Body of pancreas (tissue), 4 donors: ENCODE measurements at regions not wholly inside any gene's neighbourhood (a gene's known extent, or its start where the extent isn't known, plus 50 kb on each side); places are given as distances from the start of the nearest gene placed in this dataset.

Experiments
- ATAC-seq: fragments of 150-250 bp; one replicate; pipeline ENCODE4 v1.9.1; 2016
- DNase-seq, 4 donors: peaks; one replicate each; pipeline ENCODE4 v3.0.0-alpha.2; 2019
- H3K27ac ChIP-seq, 4 donors: fragments of 200-600 bp; sonication (generic); 1 replicate in 3 of 4; 2 replicates in 1 of 4; pipeline versions ENCODE4 v1.5.1 to v1.6.1; 2016 to 2019; ENCODE audit warnings: mild to moderate bottlenecking in 1 of 4, mixed read lengths in 1 of 4, moderate library complexity in 1 of 4
- H3K27me3 ChIP-seq, 2 donors: fragments of 200-600 bp; sonication (generic); one replicate each; pipeline ENCODE4 v1.6.0; 2016; ENCODE audit warnings: mild to moderate bottlenecking in 1 of 2
- H3K36me3 ChIP-seq, 2 donors: fragments of 200-600 bp; sonication (generic); replicated peaks in 1 of 2; 2 replicates each; pipeline ENCODE4 v1.5.1; 2016; ENCODE audit warnings: low read depth in 2 of 2; ENCODE audit not compliant: insufficient read depth in 1 of 2
- H3K4me1 ChIP-seq: fragments of 200-600 bp; sonication (generic); one replicate; pipeline ENCODE4 v1.6.0; 2016
- H3K4me3 ChIP-seq, 2 donors: fragments of 200-600 bp; sonication (generic); 1 replicate in 1 of 2; 2 replicates in 1 of 2; pipeline ENCODE4 v1.5.1; 2016 to 2019
- H3K9me3 ChIP-seq, 3 donors: fragments of 200-600 bp; sonication (generic); 1 replicate in 2 of 3; 2 replicates in 1 of 3; pipeline ENCODE4 v1.5.1; 2016
- POLR2A ChIP-seq, 3 donors: fragments of 450-650 bp; IDR thresholded peaks; one replicate each; pipeline ENCODE4 v1.6.1; 2016; ENCODE audit warnings: antibody characterized with exemption in 3 of 3, mild to moderate bottlenecking in 2 of 3
- WGBS, 2 donors: methylation state at CpG; one replicate each; pipeline ENCODE4 v1.1.5; 2017; 5-methylcytosine and 5-hydroxymethylcytosine counted together
- intact Hi-C: fragments of 100-400 bp; cut with DNase I; formaldehyde crosslinking; loops from one replicate; pipeline ENCODE4 v1.15.1; 2023
- TF ChIP-seq, protein P1 (sequence below), 7 experiments: fragments of 450-650 bp in 4 of 7; fragments of 200-600 bp in 3 of 7; sonication (generic) in 3 of 7; IDR thresholded peaks; one replicate each; pipeline ENCODE4 v1.5.1; 2016 to 2019; ENCODE audit warnings: antibody characterized with exemption in 7 of 7

DNA sequence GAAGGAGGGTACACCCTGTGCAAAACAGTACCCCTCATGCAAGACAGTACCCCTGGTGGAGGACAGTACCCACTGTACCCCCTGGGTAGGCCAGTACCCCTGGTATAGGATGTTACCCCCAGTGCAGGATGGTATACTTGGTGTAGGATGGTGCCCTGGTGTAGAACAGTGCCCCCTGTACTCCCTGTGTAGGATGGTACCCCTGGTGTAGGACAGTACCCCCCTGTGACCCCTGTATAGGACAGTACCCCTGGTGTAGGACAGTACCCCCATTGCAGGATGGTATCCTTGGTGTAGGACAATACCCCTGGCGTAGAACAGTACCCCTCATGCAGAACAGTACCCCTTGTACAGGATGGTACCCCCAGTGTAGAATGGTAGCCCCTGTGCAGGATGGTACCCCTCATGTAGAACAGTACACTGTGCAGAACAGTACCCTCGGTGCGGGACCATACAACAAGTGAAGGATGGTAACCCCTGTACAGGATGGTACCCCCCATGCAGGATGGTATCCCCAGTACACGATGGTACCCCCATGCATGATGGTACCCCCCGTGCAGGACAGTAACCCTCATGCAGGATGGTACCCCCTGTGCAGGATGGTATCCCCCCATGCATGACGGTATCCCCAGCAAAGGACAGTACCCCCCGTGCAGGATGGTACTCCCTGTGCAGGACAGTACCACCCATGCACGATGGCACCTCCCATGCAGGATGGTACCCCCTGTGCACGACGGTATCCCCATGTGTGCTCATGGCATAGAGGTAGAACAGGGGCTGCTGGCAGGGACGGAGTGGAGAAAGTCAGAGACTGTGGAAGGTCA lies 248.0 kb downstream of the DCDC2C start:
- TF ChIP-seq POLR2A (IDR thresholded peaks at IDR 0.05) = no peak
- TF ChIP-seq, protein P1, sequence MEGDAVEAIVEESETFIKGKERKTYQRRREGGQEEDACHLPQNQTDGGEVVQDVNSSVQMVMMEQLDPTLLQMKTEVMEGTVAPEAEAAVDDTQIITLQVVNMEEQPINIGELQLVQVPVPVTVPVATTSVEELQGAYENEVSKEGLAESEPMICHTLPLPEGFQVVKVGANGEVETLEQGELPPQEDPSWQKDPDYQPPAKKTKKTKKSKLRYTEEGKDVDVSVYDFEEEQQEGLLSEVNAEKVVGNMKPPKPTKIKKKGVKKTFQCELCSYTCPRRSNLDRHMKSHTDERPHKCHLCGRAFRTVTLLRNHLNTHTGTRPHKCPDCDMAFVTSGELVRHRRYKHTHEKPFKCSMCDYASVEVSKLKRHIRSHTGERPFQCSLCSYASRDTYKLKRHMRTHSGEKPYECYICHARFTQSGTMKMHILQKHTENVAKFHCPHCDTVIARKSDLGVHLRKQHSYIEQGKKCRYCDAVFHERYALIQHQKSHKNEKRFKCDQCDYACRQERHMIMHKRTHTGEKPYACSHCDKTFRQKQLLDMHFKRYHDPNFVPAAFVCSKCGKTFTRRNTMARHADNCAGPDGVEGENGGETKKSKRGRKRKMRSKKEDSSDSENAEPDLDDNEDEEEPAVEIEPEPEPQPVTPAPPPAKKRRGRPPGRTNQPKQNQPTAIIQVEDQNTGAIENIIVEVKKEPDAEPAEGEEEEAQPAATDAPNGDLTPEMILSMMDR (IDR thresholded peaks at IDR 0.05) = no peak
- H3K9me3 ChIP-seq = no peaks in the 10 kb centered on the region
- 62 to 71% methylated on average over 10 to 11 of the region's 11 CpGs for WGBS, 2 donors
- H3K4me1 ChIP-seq = no peaks in the 10 kb centered on the region
- intact Hi-C loops = no loop called here
- no peak overlapping the region for H3K4me3 ChIP-seq
- H3K27ac ChIP-seq = no peak overlapping the region
- no peak for DNase-seq
- no peaks in the 10 kb centered on the region for H3K27me3 ChIP-seq
- ATAC-seq = no peak
- H3K36me3 ChIP-seq = no peaks in the 10 kb centered on the region

DNA sequence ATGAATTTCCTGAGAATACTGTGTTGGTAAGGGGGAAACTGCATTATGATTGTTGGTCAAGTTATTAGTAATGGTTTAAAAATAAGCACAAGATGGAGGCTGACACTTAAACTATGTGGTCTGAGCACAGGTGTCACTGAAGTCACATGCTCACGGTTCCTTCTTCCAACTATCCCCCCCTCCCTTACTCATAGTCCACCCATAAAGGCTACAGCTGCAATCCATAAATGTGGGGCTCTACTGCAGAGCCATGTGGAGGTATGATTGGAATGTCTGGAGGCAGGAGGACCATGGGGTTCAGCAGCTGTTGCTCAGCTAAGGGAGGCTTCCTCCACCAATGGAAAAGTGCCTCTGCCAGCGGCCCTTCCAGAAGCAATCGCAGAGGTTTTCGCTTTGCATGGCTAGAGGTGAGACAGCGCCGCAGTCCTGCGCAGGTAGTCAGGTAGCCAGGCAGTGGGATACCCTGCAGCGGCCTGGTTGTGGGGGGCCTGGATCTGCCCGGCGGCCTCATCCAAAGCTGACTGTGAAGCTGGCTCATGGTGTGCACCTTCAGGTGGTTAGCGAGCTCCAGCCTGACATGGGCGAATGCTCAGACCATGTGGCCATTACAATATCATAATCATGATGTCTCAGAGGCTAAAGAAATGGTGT lies 249.6 kb downstream of the DCDC2C start:
- no peaks in the 10 kb centered on the region for H3K36me3 ChIP-seq
- no peaks in the 10 kb centered on the region for H3K27me3 ChIP-seq
- H3K4me3 ChIP-seq = no peak overlapping the region
- H3K9me3 ChIP-seq = no peaks in the 10 kb centered on the region
- no peak overlapping the region for H3K27ac ChIP-seq
- TF ChIP-seq, protein P1 (IDR thresholded peaks at IDR 0.05) = no peak
- TF ChIP-seq POLR2A (IDR thresholded peaks at IDR 0.05) = no peak
- intact Hi-C loops = no loop called here
- no peak for DNase-seq
- H3K4me1 ChIP-seq = no peaks in the 10 kb centered on the region
- no peak for ATAC-seq
- 63 to 73% methylated on average over 4 to 12 of the region's 12 CpGs for WGBS, 2 donors

DNA sequence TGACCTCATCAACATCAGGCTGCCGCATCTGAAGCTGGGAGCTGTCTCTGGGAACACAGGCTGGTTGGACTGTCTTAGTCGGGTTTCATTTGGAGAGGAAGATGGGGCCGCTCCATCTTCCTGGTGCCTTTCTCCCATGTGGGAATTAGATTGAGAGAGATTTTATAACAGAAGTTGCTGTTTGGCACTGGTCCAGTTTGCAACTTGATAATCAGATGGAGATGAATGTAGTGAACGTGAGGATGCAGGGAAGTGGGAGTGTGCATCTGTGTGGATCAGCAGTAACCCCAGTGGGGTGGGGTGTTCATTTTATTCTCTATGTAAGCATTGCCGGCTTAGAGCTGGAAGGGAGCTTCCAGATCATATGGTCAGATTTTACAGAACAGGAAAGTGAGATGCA lies 250.9 kb downstream of the DCDC2C start:
- no peak overlapping the region for H3K27ac ChIP-seq
- ATAC-seq = no peak
- no peaks in the 10 kb centered on the region for H3K4me1 ChIP-seq
- intact Hi-C loops = no loop called here
- H3K27me3 ChIP-seq = no peaks in the 10 kb centered on the region
- no peak for DNase-seq
- 51 to 57% methylated on average over 5 of the region's 5 CpGs for WGBS, 2 donors
- H3K4me3 ChIP-seq = no peak overlapping the region
- no peak for TF ChIP-seq POLR2A (IDR thresholded peaks at IDR 0.05)
- TF ChIP-seq, protein P1 (IDR thresholded peaks at IDR 0.05) = no peak
- no peaks in the 10 kb centered on the region for H3K36me3 ChIP-seq
- no peaks in the 10 kb centered on the region for H3K9me3 ChIP-seq

- ATAC-seq (no peak), DNase-seq (no peak)
- TF ChIP-seq, protein P1 (IDR thresholded peaks at IDR 0.05) = no peak
- no peak for TF ChIP-seq POLR2A (IDR thresholded peaks at IDR 0.05)
- H3K36me3 ChIP-seq = no peaks in the 10 kb centered on the region
- no peaks in the 10 kb centered on the region for H3K4me1 ChIP-seq
- intact Hi-C loops = no loop called here
- 46 to 54% methylated on average over 8 of the region's 8 CpGs for WGBS, 2 donors
- H3K4me3 ChIP-seq = no peak overlapping the region
- no peak overlapping the region for H3K27ac ChIP-seq
- no peaks in the 10 kb centered on the region for H3K9me3 ChIP-seq
- no peaks in the 10 kb centered on the region for H3K27me3 ChIP-seq
These were observed 253.0 kb downstream of the DCDC2C start for GRCh38 chr2:3956406-3956805.
